CD4-positive, alpha-beta T cell (primary cell): ENCODE measurements at regions not wholly inside any gene's neighbourhood (a gene's known extent, or its start where the extent isn't known, plus 50 kb on each side); places are given as distances from the start of the nearest gene placed in this dataset.
"Not testable (repeated sequence)": the region's sequence is repeated elsewhere in the genome, so short reads cannot be mapped to it uniquely, and the experiment has no call there.

Experiments used
- ATAC-seq: fragments of 200-7000 bp; cut with Tn5 transposase; one replicate; pipeline ENCODE4 v1.10.0; 2022; ENCODE audit warnings: mild to moderate bottlenecking; ENCODE audit not compliant: poor library complexity
- CTCF ChIA-PET: fragments of 350-600 bp; sonication (Branson Sonifier 250); formaldehyde crosslinking; loops from one replicate; lab custom pipeline; 2021; ENCODE audit warnings: antibody characterized with exemption, inconsistent platforms; lab: Charles Lee
- POLR2A ChIA-PET: fragments of 350-600 bp; sonication (Branson Sonifier 250); formaldehyde crosslinking; loops from one replicate; lab custom pipeline; 2021; ENCODE audit warnings: antibody characterized with exemption, inconsistent platforms; lab: Charles Lee
- DNase-seq, 14 experiments: peaks; one replicate each; pipeline ENCODE4 v3.0.0-alpha.2; 2013 to 2020; ENCODE audit warnings: mixed read lengths in 2 of 14
- H3K27ac ChIP-seq, 2 donors: one replicate each; pipeline versions ENCODE4 v1.5.1 to v1.7.0; 2013; ENCODE audit warnings: low read length in 2 of 2, low read depth in 1 of 2, mild to moderate bottlenecking in 1 of 2
- H3K27me3 ChIP-seq, 2 experiments: 1 replicate in 1 of 2; 2 replicates in 1 of 2; pipeline versions ENCODE4 v1.6.1 to v1.7.0; 2013; ENCODE audit warnings: low read length in 2 of 2, control low read depth in 1 of 2, mild to moderate bottlenecking in 1 of 2, moderate library complexity in 1 of 2; ENCODE audit not compliant: insufficient read depth in 2 of 2, control insufficient read depth in 1 of 2
- H3K36me3 ChIP-seq: one replicate; pipeline ENCODE4 v1.6.1; 2013; ENCODE audit warnings: low read length, control low read depth; ENCODE audit not compliant: insufficient read depth
- H3K4me1 ChIP-seq: one replicate; pipeline ENCODE4 v1.6.1; 2013; ENCODE audit warnings: low read length, control low read depth; ENCODE audit not compliant: insufficient read depth
- H3K4me3 ChIP-seq: one replicate; pipeline ENCODE4 v1.5.1; 2013; ENCODE audit warnings: mild to moderate bottlenecking, low read length, moderate library complexity
- H3K9me3 ChIP-seq, 2 experiments: 1 replicate in 1 of 2; 2 replicates in 1 of 2; pipeline versions ENCODE4 v1.6.1 to v1.7.0; 2013; ENCODE audit warnings: low read length in 2 of 2, mild to moderate bottlenecking in 2 of 2, control low read depth in 1 of 2, moderate library complexity in 1 of 2; ENCODE audit not compliant: control insufficient read depth in 1 of 2, insufficient read depth in 1 of 2
- H3K27ac Mint-ChIP-seq: one replicate; pipeline ENCODE4 v1.8.0; 2020; ENCODE audit warnings: mixed read lengths
- H3K27me3 Mint-ChIP-seq: one replicate; pipeline ENCODE4 v1.8.0; 2021; ENCODE audit warnings: mixed read lengths
- H3K36me3 Mint-ChIP-seq: one replicate; pipeline ENCODE4 v1.8.0; 2021; ENCODE audit warnings: low read depth, mixed read lengths
- H3K4me1 Mint-ChIP-seq: one replicate; pipeline ENCODE4 v1.8.0; 2021; ENCODE audit warnings: low read depth, mixed read lengths
- H3K4me3 Mint-ChIP-seq: one replicate; pipeline ENCODE4 v1.8.0; 2020; ENCODE audit warnings: mild to moderate bottlenecking, mixed read lengths
- H3K9me3 Mint-ChIP-seq: one replicate; pipeline ENCODE4 v1.8.0; 2020; ENCODE audit warnings: mixed read lengths
- intact Hi-C, 2 experiments: fragments of 100-400 bp; cut with DNase I in 1 of 2; cut with micrococcal nuclease in 1 of 2; formaldehyde crosslinking; loops; one replicate each; pipeline versions ENCODE4 v1.15.1 to v1.9.0; 2023 to 2025; cut with DNase I, micrococcal nuclease
- TF ChIP-seq, protein P1 (sequence below): fragments of 200-600 bp; IDR thresholded peaks from one replicate; pipeline ENCODE4 v1.8.0; 2022; ENCODE audit warnings: antibody characterized with exemption, mild to moderate bottlenecking

DNA sequence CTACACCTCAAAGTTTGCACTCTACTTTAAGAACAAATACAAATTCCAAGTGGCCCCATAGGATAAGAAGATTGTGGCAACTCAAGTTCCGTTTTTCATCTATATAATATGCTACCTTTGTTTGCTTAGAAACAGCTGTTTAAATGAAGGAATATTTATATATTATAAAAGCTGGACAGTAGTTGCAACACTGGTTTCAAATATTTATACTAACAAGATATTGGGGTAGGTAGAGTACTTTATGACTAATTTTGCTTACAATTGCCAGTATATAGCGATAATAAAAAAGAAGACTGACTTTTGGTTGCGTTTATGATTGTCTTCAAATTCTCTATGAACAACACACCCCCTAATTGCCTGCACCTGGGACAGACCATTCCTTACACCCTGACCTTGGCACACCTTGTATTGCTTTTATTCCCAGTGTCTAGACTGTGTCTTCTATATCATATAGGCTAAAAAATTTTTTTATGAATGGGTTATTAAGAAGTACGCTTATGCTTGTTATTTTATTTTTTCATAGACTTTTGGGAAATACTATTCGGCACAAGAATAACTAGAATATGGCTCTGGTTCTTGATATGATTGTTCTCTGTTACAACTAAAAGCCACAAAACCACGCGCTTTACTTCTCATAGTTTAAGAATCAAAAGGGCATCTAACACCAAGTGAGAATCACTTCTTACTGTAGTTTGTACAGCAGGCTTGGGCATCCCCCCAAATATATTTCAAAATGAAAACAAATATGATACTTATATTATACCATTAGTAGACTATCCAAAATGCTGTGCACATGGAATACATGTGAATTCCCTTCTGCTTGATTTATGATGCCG, 455.4 kb upstream of the DCN start:
- Mint-ChIP-seq H3K4me3 (no peak overlapping the region), H3K27me3 (no peaks in the 10 kb centered on the region), H3K9me3 (no peaks in the 10 kb centered on the region), H3K36me3 (no peaks in the 10 kb centered on the region), H3K27ac (no peak overlapping the region), H3K4me1 (no peaks in the 10 kb centered on the region)
- Histone ChIP-seq H3K36me3 (no peaks in the 10 kb centered on the region), H3K27me3 (no peaks in the 10 kb centered on the region), H3K9me3 (peaks cover 0 to 10% of the 10 kb centered on the region in 2 experiments), H3K27ac (no peak overlapping the region), H3K4me1 (no peaks in the 10 kb centered on the region), H3K4me3 (no peak overlapping the region)
- ATAC-seq (no peak), DNase-seq (no peak)
- CTCF ChIA-PET, result no interaction called here
- POLR2A ChIA-PET, result interaction anchor here (1.2 kb wide), 1 partner anchor 16 kb away, joined by 3 read pairs; no protein-coding TSS in a partner anchor
- intact Hi-C loops, result no loop called here
- TF ChIP-seq, protein P1, sequence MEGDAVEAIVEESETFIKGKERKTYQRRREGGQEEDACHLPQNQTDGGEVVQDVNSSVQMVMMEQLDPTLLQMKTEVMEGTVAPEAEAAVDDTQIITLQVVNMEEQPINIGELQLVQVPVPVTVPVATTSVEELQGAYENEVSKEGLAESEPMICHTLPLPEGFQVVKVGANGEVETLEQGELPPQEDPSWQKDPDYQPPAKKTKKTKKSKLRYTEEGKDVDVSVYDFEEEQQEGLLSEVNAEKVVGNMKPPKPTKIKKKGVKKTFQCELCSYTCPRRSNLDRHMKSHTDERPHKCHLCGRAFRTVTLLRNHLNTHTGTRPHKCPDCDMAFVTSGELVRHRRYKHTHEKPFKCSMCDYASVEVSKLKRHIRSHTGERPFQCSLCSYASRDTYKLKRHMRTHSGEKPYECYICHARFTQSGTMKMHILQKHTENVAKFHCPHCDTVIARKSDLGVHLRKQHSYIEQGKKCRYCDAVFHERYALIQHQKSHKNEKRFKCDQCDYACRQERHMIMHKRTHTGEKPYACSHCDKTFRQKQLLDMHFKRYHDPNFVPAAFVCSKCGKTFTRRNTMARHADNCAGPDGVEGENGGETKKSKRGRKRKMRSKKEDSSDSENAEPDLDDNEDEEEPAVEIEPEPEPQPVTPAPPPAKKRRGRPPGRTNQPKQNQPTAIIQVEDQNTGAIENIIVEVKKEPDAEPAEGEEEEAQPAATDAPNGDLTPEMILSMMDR, result no peak

DNA sequence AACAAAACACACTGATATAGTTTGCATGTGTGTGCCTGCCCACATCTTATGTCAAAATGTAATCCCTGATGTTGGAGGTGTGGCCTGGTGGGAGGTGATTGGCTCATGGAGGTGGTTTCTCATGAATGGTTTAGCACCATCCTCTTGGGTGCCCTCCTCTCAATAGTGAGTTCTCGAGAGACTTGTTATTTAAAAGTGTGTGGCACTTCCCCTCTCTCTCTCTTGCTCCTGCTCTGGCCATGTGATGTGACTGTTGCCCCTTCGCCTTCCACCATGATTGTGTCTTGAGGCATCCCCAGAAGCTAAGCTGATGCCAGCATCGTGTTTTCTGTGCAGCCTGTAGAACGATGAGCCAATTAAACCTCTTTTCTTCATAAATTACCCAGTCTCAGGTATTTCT, 454.1 kb upstream of the DCN start:
- Mint-ChIP-seq H3K27me3 (no peaks in the 10 kb centered on the region), H3K27ac (no peak overlapping the region), H3K9me3 (peaks cover 2% of the 10 kb centered on the region), H3K4me3 (no peak overlapping the region), H3K36me3 (no peaks in the 10 kb centered on the region), H3K4me1 (no peaks in the 10 kb centered on the region)
- DNase-seq (no peak), ATAC-seq (no peak)
- Histone ChIP-seq H3K27ac (no peak overlapping the region), H3K4me1 (no peaks in the 10 kb centered on the region), H3K36me3 (no peaks in the 10 kb centered on the region), H3K4me3 (no peak overlapping the region), H3K9me3 (peaks cover 0 to 10% of the 10 kb centered on the region in 2 experiments), H3K27me3 (no peaks in the 10 kb centered on the region)
- ChIA-PET CTCF (no interaction called here), POLR2A (no interaction called here)
- TF ChIP-seq, protein P1, result no peak
- intact Hi-C loops, result no loop called here

DNA sequence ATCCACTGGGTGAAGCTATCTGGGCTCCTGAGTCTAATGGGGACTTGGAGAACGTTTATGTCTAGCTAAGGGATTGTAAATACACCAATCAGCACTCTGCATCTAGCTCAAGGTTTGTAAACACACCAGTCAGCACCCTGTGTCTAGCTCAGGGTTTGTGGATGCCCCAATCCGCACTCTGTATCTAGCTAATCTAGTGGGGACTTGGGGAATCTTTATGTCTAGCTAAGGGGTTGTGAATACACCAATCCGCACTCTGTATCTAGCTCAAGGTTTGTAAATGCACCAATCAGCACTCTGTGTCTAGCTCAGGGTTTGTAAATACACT, 451.7 kb upstream of the DCN start:
- intact Hi-C loops, CTCF ChIA-PET, ATAC-seq, H3K27ac Mint-ChIP-seq, H3K9me3 Mint-ChIP-seq, H3K4me3 ChIP-seq, H3K27me3 ChIP-seq, H3K36me3 ChIP-seq, H3K36me3 Mint-ChIP-seq, H3K27me3 Mint-ChIP-seq, DNase-seq, H3K4me1 Mint-ChIP-seq, H3K27ac ChIP-seq, H3K4me1 ChIP-seq: not testable (repeated sequence)
- peak overlapping the region; percentile 67 for H3K4me3 Mint-ChIP-seq
- peaks cover 0 to 14% of the 10 kb centered on the region in 2 experiments for H3K9me3 ChIP-seq
- POLR2A ChIA-PET, result interaction anchor here (1.3 kb wide), 1 partner anchor 507 kb away, joined by 4 read pairs; no protein-coding TSS in a partner anchor
